ENCODE measurements at regions not wholly inside any gene's neighbourhood (a gene's known extent, or its start where the extent isn't known, plus 50 kb on each side); places are given as distances from the start of the nearest gene placed in this dataset.

- no peak for DNase-seq (ENCODE audit: low read depth in 1 of 2, low spot score in 2 of 2)
- Histone ChIP-seq H3K36me3 (no peaks in the 10 kb centered on the region), H3K4me1 (replicated peaks) (no peaks in the 10 kb centered on the region), H3K27ac (no peak overlapping the region), H3K27me3 (replicated peaks) (no peaks in the 10 kb centered on the region), H3K4me3 (no peak overlapping the region), H3K9me3 (replicated peaks) (no peaks in the 10 kb centered on the region)
These were observed 85.5 kb upstream of the ROBO2 start for GRCh38 chr3:76954412-76954811.

GRCh38 chr3:76958274-76958673, 81.6 kb upstream of the ROBO2 start:
- Histone ChIP-seq H3K27ac (no peak overlapping the region), H3K9me3 (replicated peaks) (no peaks in the 10 kb centered on the region), H3K4me1 (replicated peaks) (no peaks in the 10 kb centered on the region), H3K27me3 (replicated peaks) (no peaks in the 10 kb centered on the region), H3K36me3 (no peaks in the 10 kb centered on the region), H3K4me3 (no peak overlapping the region)
- DNase-seq (ENCODE audit: low read depth in 1 of 2, low spot score in 2 of 2): no peak

- H3K36me3 ChIP-seq: no peaks in the 10 kb centered on the region
- H3K4me1 ChIP-seq (replicated peaks): no peaks in the 10 kb centered on the region
- H3K4me3 ChIP-seq: no peak overlapping the region
These were observed 81.0 kb upstream of the ROBO2 start for GRCh38 chr3:76958861-76959260.

GRCh38 chr3:76961284-76961683, 78.6 kb upstream of the ROBO2 start:
- no peaks in the 10 kb centered on the region for H3K36me3 ChIP-seq
- no peaks in the 10 kb centered on the region for H3K27me3 ChIP-seq (replicated peaks)
- DNase-seq (ENCODE audit: low read depth in 1 of 2, low spot score in 2 of 2): no peak
- no peak overlapping the region for H3K27ac ChIP-seq
- H3K4me3 ChIP-seq: no peak overlapping the region
- no peaks in the 10 kb centered on the region for H3K4me1 ChIP-seq (replicated peaks)
- no peaks in the 10 kb centered on the region for H3K9me3 ChIP-seq (replicated peaks)

More at GRCh38 chr3:76958861-76959260, 81.0 kb upstream of the ROBO2 start:
- Histone ChIP-seq H3K27ac (no peak overlapping the region), H3K27me3 (replicated peaks) (no peaks in the 10 kb centered on the region), H3K9me3 (replicated peaks) (no peaks in the 10 kb centered on the region)
- DNase-seq (ENCODE audit: low read depth in 1 of 2, low spot score in 2 of 2): no peak

- Histone ChIP-seq H3K9me3 (replicated peaks) (no peaks in the 10 kb centered on the region), H3K36me3 (no peaks in the 10 kb centered on the region), H3K27ac (no peak overlapping the region), H3K27me3 (replicated peaks) (no peaks in the 10 kb centered on the region), H3K4me1 (replicated peaks) (no peaks in the 10 kb centered on the region), H3K4me3 (no peak overlapping the region)
- DNase-seq (ENCODE audit: low read depth in 1 of 2, low spot score in 2 of 2): no peak
These were observed 74.7 kb upstream of the ROBO2 start for GRCh38 chr3:76965122-76965725.

GRCh38 chr3:76969471-76969870, 70.4 kb upstream of the ROBO2 start:
- H3K4me1 ChIP-seq (replicated peaks): no peaks in the 10 kb centered on the region
- H3K27me3 ChIP-seq (replicated peaks): no peaks in the 10 kb centered on the region
- DNase-seq (ENCODE audit: low read depth in 1 of 2, low spot score in 2 of 2): no peak
- H3K36me3 ChIP-seq: no peaks in the 10 kb centered on the region
- no peaks in the 10 kb centered on the region for H3K9me3 ChIP-seq (replicated peaks)
- no peak overlapping the region for H3K4me3 ChIP-seq
- H3K27ac ChIP-seq: no peak overlapping the region

GRCh38 chr3:76969996-76970615, 69.8 kb upstream of the ROBO2 start:
- H3K9me3 ChIP-seq (replicated peaks): no peaks in the 10 kb centered on the region
- no peaks in the 10 kb centered on the region for H3K27me3 ChIP-seq (replicated peaks)
- H3K27ac ChIP-seq: no peak overlapping the region
- no peak for DNase-seq (ENCODE audit: low read depth in 1 of 2, low spot score in 2 of 2)
- no peaks in the 10 kb centered on the region for H3K4me1 ChIP-seq (replicated peaks)
- H3K36me3 ChIP-seq: no peaks in the 10 kb centered on the region
- H3K4me3 ChIP-seq: no peak overlapping the region

GRCh38 chr3:76972624-76973296, 67.1 kb upstream of the ROBO2 start:
- no peaks in the 10 kb centered on the region for H3K9me3 ChIP-seq (replicated peaks)
- no peak overlapping the region for H3K4me3 ChIP-seq
- H3K27ac ChIP-seq: no peak overlapping the region
- DNase-seq (ENCODE audit: low read depth in 1 of 2, low spot score in 2 of 2): no peak
- H3K4me1 ChIP-seq (replicated peaks): no peaks in the 10 kb centered on the region
- no peaks in the 10 kb centered on the region for H3K27me3 ChIP-seq (replicated peaks)
- no peaks in the 10 kb centered on the region for H3K36me3 ChIP-seq

- no peaks in the 10 kb centered on the region for H3K4me1 ChIP-seq (replicated peaks)
- H3K27me3 ChIP-seq (replicated peaks): no peaks in the 10 kb centered on the region
- H3K4me3 ChIP-seq: no peak overlapping the region
- no peaks in the 10 kb centered on the region for H3K9me3 ChIP-seq (replicated peaks)
- DNase-seq (ENCODE audit: low read depth in 1 of 2, low spot score in 2 of 2): no peak
- no peaks in the 10 kb centered on the region for H3K36me3 ChIP-seq
- H3K27ac ChIP-seq: no peak overlapping the region
These were observed 62.9 kb upstream of the ROBO2 start for GRCh38 chr3:76976996-76977395.

GRCh38 chr3:76985645-76986044, 54.3 kb upstream of the ROBO2 start:
- no peak for DNase-seq (ENCODE audit: low read depth in 1 of 2, low spot score in 2 of 2)
- Histone ChIP-seq H3K27ac (no peak overlapping the region), H3K9me3 (replicated peaks) (no peaks in the 10 kb centered on the region), H3K27me3 (replicated peaks) (no peaks in the 10 kb centered on the region), H3K4me1 (replicated peaks) (no peaks in the 10 kb centered on the region), H3K4me3 (no peak overlapping the region), H3K36me3 (no peaks in the 10 kb centered on the region)

GRCh38 chr3:76986876-76987474, 52.9 kb upstream of the ROBO2 start:
- DNase-seq (ENCODE audit: low read depth in 1 of 2, low spot score in 2 of 2): no peak
- Histone ChIP-seq H3K4me1 (replicated peaks) (no peaks in the 10 kb centered on the region), H3K27me3 (replicated peaks) (no peaks in the 10 kb centered on the region), H3K9me3 (replicated peaks) (no peaks in the 10 kb centered on the region), H3K36me3 (no peaks in the 10 kb centered on the region), H3K4me3 (no peak overlapping the region), H3K27ac (no peak overlapping the region)

All from SJSA1 (cell line).